H9 (cell line): ENCODE measurements at regions not wholly inside any gene's neighbourhood (a gene's known extent, or its start where the extent isn't known, plus 50 kb on each side); places are given as distances from the start of the nearest gene placed in this dataset.
A peak's percentile ranks its signal among the peaks of the same experiment; 100 is the strongest.

Experiments used
- DNase-seq: peaks from one replicate; pipeline ENCODE4 v3.0.0-alpha.2; 2017
- H2AFZ ChIP-seq: one replicate; pipeline ENCODE4 v1.6.1; 2013; ENCODE audit warnings: mild to moderate bottlenecking, low read length, control low read depth, moderate library complexity
- H2AK5ac ChIP-seq: 2 replicates; pipeline ENCODE4 v1.6.1; 2013; ENCODE audit warnings: low read length, control low read depth, mixed read lengths; ENCODE audit not compliant: insufficient read length
- H2BK120ac ChIP-seq: one replicate; pipeline ENCODE4 v1.6.1; 2013; ENCODE audit warnings: low read depth, mild to moderate bottlenecking, low read length, control low read depth, inconsistent platforms; ENCODE audit not compliant: poor library complexity, severe bottlenecking
- H2BK12ac ChIP-seq: 2 replicates; pipeline ENCODE4 v1.6.1; 2013; ENCODE audit warnings: low read length, control low read depth, mixed read lengths, low read depth; ENCODE audit not compliant: insufficient read length
- H2BK15ac ChIP-seq: 2 replicates; pipeline ENCODE4 v1.6.1; 2013; ENCODE audit warnings: low read depth, low read length, control low read depth
- H2BK20ac ChIP-seq: one replicate; pipeline ENCODE4 v1.6.1; 2013; ENCODE audit warnings: low read depth, mild to moderate bottlenecking, low read length, control low read depth, inconsistent platforms; ENCODE audit not compliant: poor library complexity, severe bottlenecking
- H2BK5ac ChIP-seq: 2 replicates; pipeline ENCODE4 v1.6.1; 2013; ENCODE audit warnings: low read length, control low read depth, mixed read lengths; ENCODE audit not compliant: insufficient read length
- H3K14ac ChIP-seq: 2 replicates; pipeline ENCODE4 v1.6.1; 2013; ENCODE audit warnings: low read length, control low read depth; ENCODE audit not compliant: insufficient read depth
- H3K18ac ChIP-seq: 2 replicates; pipeline ENCODE4 v1.6.1; 2013; ENCODE audit warnings: low read depth, mild to moderate bottlenecking, mixed read lengths, low read length, control low read depth; ENCODE audit not compliant: insufficient read length
- H3K23ac ChIP-seq: 2 replicates; pipeline ENCODE4 v1.6.1; 2013; ENCODE audit warnings: low read length, control low read depth, mixed read lengths, low read depth; ENCODE audit not compliant: insufficient read length
- H3K23me2 ChIP-seq: 2 replicates; pipeline ENCODE4 v1.6.1; 2013; ENCODE audit warnings: low read depth, mild to moderate bottlenecking, mixed read lengths, low read length, control low read depth; ENCODE audit not compliant: insufficient read length, poor library complexity, severe bottlenecking
- H3K27ac ChIP-seq: 2 replicates; pipeline ENCODE4 v1.5.1; 2013; ENCODE audit warnings: low read length, control low read depth, mixed read lengths, low read depth; ENCODE audit not compliant: insufficient read length
- H3K27me3 ChIP-seq: 2 replicates; pipeline ENCODE4 v1.6.1; 2013; ENCODE audit warnings: low read length, control low read depth, inconsistent platforms; ENCODE audit not compliant: insufficient read depth
- H3K4ac ChIP-seq: 2 replicates; pipeline ENCODE4 v1.6.1; 2013; ENCODE audit warnings: low read depth, mild to moderate bottlenecking, control low read depth, inconsistent platforms, low read length, moderate library complexity
- H3K4me1 ChIP-seq: 2 replicates; pipeline ENCODE4 v1.6.1; 2013; ENCODE audit warnings: low read length, control low read depth, inconsistent platforms; ENCODE audit not compliant: insufficient read depth
- H3K4me2 ChIP-seq: 2 replicates; pipeline ENCODE4 v1.6.1; 2013; ENCODE audit warnings: low read length, control low read depth, mixed read lengths; ENCODE audit not compliant: insufficient read length, insufficient read depth
- H3K56ac ChIP-seq: 2 replicates; pipeline ENCODE4 v1.6.1; 2013; ENCODE audit warnings: low read depth, mild to moderate bottlenecking, mixed read lengths, low read length, control low read depth; ENCODE audit not compliant: insufficient read length
- H3K79me1 ChIP-seq: 2 replicates; pipeline ENCODE4 v1.6.1; 2013; ENCODE audit warnings: low read depth, mild to moderate bottlenecking, moderate library complexity, low read length, control low read depth, inconsistent platforms; ENCODE audit not compliant: insufficient read depth, poor library complexity, severe bottlenecking
- H3K79me2 ChIP-seq: 2 replicates; pipeline ENCODE4 v1.6.1; 2013; ENCODE audit warnings: low read length, control low read depth, inconsistent platforms; ENCODE audit not compliant: insufficient read depth
- H3K9ac ChIP-seq: 2 replicates; pipeline ENCODE4 v1.6.1; 2013; ENCODE audit warnings: low read length, control low read depth, mixed read lengths; ENCODE audit not compliant: insufficient read length; ENCODE audit errors: extremely low read depth
- H3K9me3 ChIP-seq: one replicate; pipeline ENCODE4 v1.6.1; 2013; ENCODE audit warnings: low read depth, low read length, inconsistent platforms; ENCODE audit not compliant: control insufficient read depth
- H3T11ph ChIP-seq: one replicate; pipeline ENCODE4 v1.6.1; 2013; ENCODE audit warnings: mild to moderate bottlenecking, low read length, control low read depth, inconsistent platforms
- H4K20me1 ChIP-seq: one replicate; pipeline ENCODE4 v1.6.1; 2013; ENCODE audit not compliant: control insufficient read depth, insufficient read length, insufficient read depth
- H4K5ac ChIP-seq: 2 replicates; pipeline ENCODE4 v1.6.1; 2013; ENCODE audit warnings: low read depth, mild to moderate bottlenecking, mixed read lengths, low read length, control low read depth; ENCODE audit not compliant: insufficient read length
- H4K8ac ChIP-seq: replicated peaks from 2 replicates; pipeline ENCODE4 v1.6.1; 2013; ENCODE audit warnings: low read length, control low read depth, mixed read lengths, low read depth; ENCODE audit not compliant: insufficient read length
- H4K91ac ChIP-seq: 2 replicates; pipeline ENCODE4 v1.6.1; 2013; ENCODE audit warnings: low read depth, mild to moderate bottlenecking, moderate library complexity, mixed read lengths, low read length, control low read depth; ENCODE audit not compliant: insufficient read length
- H3K27ac Mint-ChIP-seq, 3 experiments: 2 replicates in 2 of 3; 3 replicates in 1 of 3; pipeline ENCODE4 v1.8.0; 2020 to 2021; ENCODE audit warnings: mixed read lengths in 3 of 3, mild to moderate bottlenecking in 1 of 3, moderate library complexity in 1 of 3
- H3K27me3 Mint-ChIP-seq: 2 replicates; pipeline ENCODE4 v1.8.0; 2021; ENCODE audit warnings: low read depth, mild to moderate bottlenecking, moderate library complexity, mixed read lengths
- H3K36me3 Mint-ChIP-seq, 3 experiments: 2 replicates in 2 of 3; 3 replicates in 1 of 3; pipeline ENCODE4 v1.8.0; 2020 to 2021; ENCODE audit warnings: low read depth in 3 of 3, mixed read lengths in 3 of 3; ENCODE audit not compliant: insufficient read depth in 1 of 3
- H3K4me1 Mint-ChIP-seq, 2 experiments: 2 replicates each; pipeline ENCODE4 v1.8.0; 2020; ENCODE audit warnings: mixed read lengths in 2 of 2
- H3K4me3 Mint-ChIP-seq, 2 experiments: 2 replicates in 1 of 2; 3 replicates in 1 of 2; pipeline ENCODE4 v1.8.0; 2020 to 2021; ENCODE audit warnings: mild to moderate bottlenecking in 2 of 2, mixed read lengths in 2 of 2, moderate library complexity in 1 of 2
- H3K9me3 Mint-ChIP-seq, 2 experiments: 2 replicates in 1 of 2; 3 replicates in 1 of 2; pipeline ENCODE4 v1.8.0; 2020; ENCODE audit warnings: mild to moderate bottlenecking in 2 of 2, mixed read lengths in 2 of 2, moderate library complexity in 1 of 2
- CTCF ChIP-seq: fragments of 200-600 bp; sonication (generic); conservative IDR thresholded peaks from 3 replicates; pipeline ENCODE4 v1.8.0; 2021; ENCODE audit warnings: antibody characterized with exemption, mild to moderate bottlenecking
- WGBS: extraction: QIAGEN DNeasy Blood & Tissue Kit; methylation state at CpG from one replicate; pipeline ENCODE4 v1.1.7; 2013; ENCODE audit warnings: missing lambda C conversion rate, low lambda C conversion rate, mixed read lengths; ENCODE audit not compliant: insufficient read length; ENCODE audit errors: extremely low coverage; 5-methylcytosine and 5-hydroxymethylcytosine counted together

- Mint-ChIP-seq H3K27me3 (peaks cover 4% of the 10 kb centered on the region), H3K4me3 (no peak overlapping the region), H3K9me3 (peaks cover 38 to 44% of the 10 kb centered on the region in 2 experiments), H3K27ac (no peak overlapping the region), H3K36me3 (peaks cover 18 to 43% (median 29%) of the 10 kb centered on the region in 3 experiments), H3K4me1 (peaks cover 11 to 15% of the 10 kb centered on the region in 2 experiments; a peak in 3 of 4 replicates)
- no peaks in the 10 kb centered on the region for H4K20me1 ChIP-seq
- no peak overlapping the region for H3K9ac ChIP-seq
- no peaks in the 10 kb centered on the region for H3K23me2 ChIP-seq
- H3K9me3 ChIP-seq: peaks cover 13% of the 10 kb centered on the region
- no peak for DNase-seq
- no peak overlapping the region for H3K4me2 ChIP-seq
- H3K27ac ChIP-seq: no peak overlapping the region
- no peaks in the 10 kb centered on the region for H3K79me2 ChIP-seq
- no peak overlapping the region for H2BK12ac ChIP-seq
- no peak overlapping the region for H3T11ph ChIP-seq
- peak overlapping the region; percentile 42 for H4K5ac ChIP-seq
- H4K8ac ChIP-seq: no peak overlapping the region
- H3K14ac ChIP-seq: no peak overlapping the region
- H3K18ac ChIP-seq: no peak overlapping the region
- no peak overlapping the region for H3K56ac ChIP-seq
- H4K91ac ChIP-seq: no peak overlapping the region
- no peak overlapping the region for H3K23ac ChIP-seq
- H2BK15ac ChIP-seq: no peak overlapping the region
- no peaks in the 10 kb centered on the region for H3K27me3 ChIP-seq
- no peaks in the 10 kb centered on the region for H3K4me1 ChIP-seq
- no peak for TF ChIP-seq CTCF
- no CpG with 5 or more reads among the region's 1 CpG for WGBS
- no peak overlapping the region for H2BK120ac ChIP-seq
- no peak overlapping the region for H2AFZ ChIP-seq
- H3K79me1 ChIP-seq: no peaks in the 10 kb centered on the region
- H2BK5ac ChIP-seq: no peak overlapping the region
- H3K4ac ChIP-seq: no peak overlapping the region
- no peak overlapping the region for H2BK20ac ChIP-seq
- no peak overlapping the region for H2AK5ac ChIP-seq
Observed at GRCh38 chr12:92394895-92395294, 249.2 kb upstream of the BTG1 start.
